Neuron (in vitro differentiated cells): ENCODE measurements at regions not wholly inside any gene's neighbourhood (a gene's known extent, or its start where the extent isn't known, plus 50 kb on each side); places are given as distances from the start of the nearest gene placed in this dataset.

ENCODE experiments used
- H2AFZ ChIP-seq: one replicate; pipeline ENCODE4 v1.6.1; 2013; ENCODE audit warnings: low read depth, mild to moderate bottlenecking, inconsistent platforms, low read length, moderate library complexity
- H3K27me3 ChIP-seq: one replicate; pipeline ENCODE4 v1.6.1; 2013; ENCODE audit warnings: low read length; ENCODE audit not compliant: insufficient read depth
- H3K36me3 ChIP-seq: one replicate; pipeline ENCODE4 v1.6.1; 2013; ENCODE audit warnings: low read length; ENCODE audit not compliant: insufficient read depth
- H3K4me1 ChIP-seq: one replicate; pipeline ENCODE4 v1.6.1; 2013; ENCODE audit warnings: low read length; ENCODE audit not compliant: insufficient read depth
- H3K4me3 ChIP-seq: 2 replicates; pipeline ENCODE4 v1.5.1; 2013; ENCODE audit warnings: mild to moderate bottlenecking, low read length, moderate library complexity
- H3K9me3 ChIP-seq: one replicate; pipeline ENCODE4 v1.6.1; 2013; ENCODE audit warnings: low read length

DNA sequence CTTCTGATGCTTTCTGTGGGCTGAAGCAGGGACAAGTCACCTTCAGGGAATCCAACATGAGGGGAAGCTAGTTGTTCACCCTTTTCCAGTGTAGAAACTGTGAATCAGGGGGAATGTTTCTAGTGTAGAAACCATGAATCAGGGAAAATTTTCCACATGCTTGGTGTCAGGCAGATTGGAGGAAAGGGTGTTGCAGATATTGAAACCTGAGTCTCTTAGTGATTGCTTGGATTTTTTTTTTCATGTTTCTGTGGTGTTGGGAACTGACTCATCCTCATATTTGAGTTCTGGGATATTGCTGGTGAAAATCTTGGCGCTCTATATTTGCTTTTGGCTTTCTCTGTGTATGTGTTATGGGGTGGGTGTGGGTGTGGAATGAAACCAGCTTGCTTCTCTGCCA lies 144.5 kb upstream of the FBXO33 start:
- H3K9me3 ChIP-seq = no peaks in the 10 kb centered on the region
- no peaks in the 10 kb centered on the region for H3K36me3 ChIP-seq
- no peaks in the 10 kb centered on the region for H3K27me3 ChIP-seq
- peaks cover 8% of the 10 kb centered on the region for H3K4me1 ChIP-seq
- no peak overlapping the region for H3K4me3 ChIP-seq
- no peak overlapping the region for H2AFZ ChIP-seq

DNA sequence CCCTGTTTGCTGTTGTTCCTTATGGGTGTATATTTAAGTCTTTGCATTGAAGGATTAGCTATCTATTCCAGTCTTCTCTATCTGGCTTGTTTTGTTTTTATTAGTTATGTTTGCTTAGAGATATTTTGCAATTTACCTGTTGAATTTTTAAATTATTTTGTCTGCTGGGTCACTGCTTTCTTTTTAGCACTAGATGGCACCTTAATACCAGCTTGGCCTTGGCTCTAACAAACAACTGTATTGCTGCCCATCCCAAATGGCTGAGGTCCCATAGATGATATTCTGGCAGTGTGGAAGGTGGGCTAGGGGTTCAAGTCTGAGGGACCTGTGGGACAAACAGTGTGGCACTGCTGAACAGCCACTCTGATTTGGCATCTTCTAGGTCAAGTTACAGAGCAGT lies 144.0 kb upstream of the FBXO33 start:
- no peaks in the 10 kb centered on the region for H3K27me3 ChIP-seq
- no peaks in the 10 kb centered on the region for H3K9me3 ChIP-seq
- H3K4me1 ChIP-seq = peaks cover 6% of the 10 kb centered on the region

DNA sequence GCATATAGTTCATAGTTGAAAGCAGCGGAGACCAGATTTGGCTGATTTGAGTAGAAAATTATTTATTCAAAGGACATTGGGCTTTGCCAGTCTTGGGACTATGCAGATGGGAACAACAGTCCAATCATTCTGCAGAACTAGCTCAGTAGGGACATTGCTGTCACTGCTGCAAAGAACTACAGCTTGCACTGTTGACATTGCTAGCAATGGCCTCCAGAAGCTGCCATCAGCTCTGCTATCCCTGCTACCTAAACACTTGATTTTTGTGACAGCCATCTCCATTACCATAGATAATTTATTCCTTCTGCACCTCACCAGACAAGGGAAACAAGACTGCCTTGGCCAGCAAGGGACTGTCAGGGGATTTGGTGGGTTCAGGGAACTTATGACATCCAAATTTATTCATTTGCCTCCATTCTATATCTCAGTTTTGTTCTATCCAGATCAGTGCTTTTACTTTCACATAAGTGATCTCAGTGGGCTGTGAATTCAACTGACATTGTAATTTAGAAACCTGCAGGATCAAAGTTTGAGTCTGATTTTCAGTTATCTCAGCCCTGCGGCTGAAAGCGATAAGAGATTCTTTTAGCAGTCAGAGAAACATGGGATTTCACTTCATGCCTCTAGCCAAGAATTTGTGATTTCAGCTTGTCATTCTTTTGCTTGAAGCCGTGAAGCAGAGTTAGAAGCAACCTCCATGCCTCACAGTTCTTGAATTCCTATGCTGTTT lies 136.7 kb upstream of the FBXO33 start:
- no peaks in the 10 kb centered on the region for H3K27me3 ChIP-seq
- H3K36me3 ChIP-seq = no peaks in the 10 kb centered on the region
- H2AFZ ChIP-seq = no peak overlapping the region
- H3K9me3 ChIP-seq = no peaks in the 10 kb centered on the region
- H3K4me3 ChIP-seq = no peak overlapping the region
- H3K4me1 ChIP-seq = no peaks in the 10 kb centered on the region

More for the DNA sequence above, 144.0 kb upstream of the FBXO33 start:
- no peak overlapping the region for H3K4me3 ChIP-seq
- no peak overlapping the region for H2AFZ ChIP-seq
- H3K36me3 ChIP-seq = no peaks in the 10 kb centered on the region

DNA sequence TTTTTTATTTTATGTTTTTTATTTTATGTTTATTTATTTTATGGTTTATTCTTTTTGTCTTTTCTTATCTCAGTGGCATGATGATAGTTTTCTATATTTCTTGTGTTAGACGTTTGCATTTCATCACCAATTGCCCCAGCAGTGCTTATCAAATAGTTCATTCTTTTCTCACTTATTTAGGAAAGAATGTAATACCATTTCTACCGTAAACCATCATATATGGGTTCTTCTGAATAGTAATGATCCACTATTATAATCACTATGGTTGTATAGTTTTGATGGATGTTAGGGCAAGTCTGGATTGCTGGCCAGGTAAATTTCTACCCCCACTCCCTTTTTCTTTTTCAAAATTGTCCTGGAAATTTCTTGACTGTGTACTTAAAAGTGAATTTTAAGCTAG lies 134.6 kb upstream of the FBXO33 start:
- H3K9me3 ChIP-seq = no peaks in the 10 kb centered on the region
- H3K4me3 ChIP-seq = no peak overlapping the region
- no peaks in the 10 kb centered on the region for H3K4me1 ChIP-seq

DNA sequence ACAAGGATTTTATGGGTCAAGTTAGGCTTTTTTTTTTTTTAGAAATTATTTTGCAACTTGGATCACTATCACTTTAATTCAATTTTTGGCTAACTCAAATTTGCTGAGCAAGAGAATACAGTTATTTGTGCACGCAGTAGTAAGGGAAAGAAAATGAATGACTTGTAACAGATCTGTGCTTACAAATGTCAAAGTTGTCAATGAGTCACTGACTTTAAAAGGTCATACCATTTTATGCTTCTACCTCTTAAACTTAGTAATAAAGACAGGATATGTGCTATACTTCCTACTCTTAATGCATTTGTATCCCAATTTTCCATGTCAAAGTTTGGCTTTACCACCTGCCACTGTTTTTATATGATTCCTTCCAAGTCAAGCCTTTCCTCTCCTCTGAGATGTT lies 131.1 kb upstream of the FBXO33 start:
- no peak overlapping the region for H3K4me3 ChIP-seq
- no peaks in the 10 kb centered on the region for H3K36me3 ChIP-seq
- H3K4me1 ChIP-seq = no peaks in the 10 kb centered on the region
- no peak overlapping the region for H2AFZ ChIP-seq
- no peaks in the 10 kb centered on the region for H3K27me3 ChIP-seq
- no peaks in the 10 kb centered on the region for H3K9me3 ChIP-seq

More for the DNA sequence above, 134.6 kb upstream of the FBXO33 start:
- H2AFZ ChIP-seq = no peak overlapping the region
- no peaks in the 10 kb centered on the region for H3K36me3 ChIP-seq
- no peaks in the 10 kb centered on the region for H3K27me3 ChIP-seq

DNA sequence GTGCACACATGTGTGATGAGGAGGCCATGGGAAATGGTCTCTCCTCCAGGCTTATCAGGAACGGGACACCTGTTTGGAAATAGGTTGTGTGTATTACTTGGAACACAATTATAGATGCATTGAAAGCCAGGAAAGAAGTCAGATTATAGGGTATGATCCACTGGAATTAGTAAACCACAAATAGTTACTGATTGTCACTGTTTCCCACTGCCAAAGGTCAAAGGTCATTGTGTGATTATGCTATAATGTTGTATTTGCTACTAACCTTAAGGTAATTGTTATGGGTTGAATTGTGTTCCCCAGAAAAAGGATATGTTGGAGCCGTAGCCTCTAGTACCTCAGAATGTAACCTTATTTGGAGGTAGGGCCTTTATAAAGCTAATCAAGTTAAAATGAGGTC lies 129.9 kb upstream of the FBXO33 start:
- Histone ChIP-seq H3K4me1 (no peaks in the 10 kb centered on the region), H3K27me3 (no peaks in the 10 kb centered on the region), H3K9me3 (peaks cover 2% of the 10 kb centered on the region), H3K36me3 (no peaks in the 10 kb centered on the region), H3K4me3 (no peak overlapping the region), H2AFZ (no peak overlapping the region)

DNA sequence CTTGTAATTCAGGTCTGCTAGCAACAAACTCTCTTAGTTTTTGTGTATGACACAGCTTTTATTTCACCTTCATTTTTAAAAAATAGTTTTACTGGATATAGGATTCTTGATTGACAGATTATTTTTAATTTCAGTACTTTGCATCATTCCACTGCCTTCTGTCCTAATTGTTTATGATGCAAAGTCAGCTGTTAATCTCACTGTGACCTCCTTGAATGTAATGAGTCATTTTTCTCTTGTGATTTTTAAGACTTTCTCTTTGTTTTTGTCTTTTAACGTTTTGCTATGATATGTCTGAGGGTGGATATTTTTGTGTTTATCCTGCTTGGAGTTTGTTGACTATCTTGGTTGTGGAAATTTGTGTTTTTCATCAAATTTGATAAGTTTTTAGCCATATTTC lies 126.3 kb upstream of the FBXO33 start:
- peaks cover 2% of the 10 kb centered on the region for H3K9me3 ChIP-seq
- H3K4me3 ChIP-seq = no peak overlapping the region
- no peak overlapping the region for H2AFZ ChIP-seq
- no peaks in the 10 kb centered on the region for H3K27me3 ChIP-seq
- no peaks in the 10 kb centered on the region for H3K36me3 ChIP-seq
- H3K4me1 ChIP-seq = no peaks in the 10 kb centered on the region

DNA sequence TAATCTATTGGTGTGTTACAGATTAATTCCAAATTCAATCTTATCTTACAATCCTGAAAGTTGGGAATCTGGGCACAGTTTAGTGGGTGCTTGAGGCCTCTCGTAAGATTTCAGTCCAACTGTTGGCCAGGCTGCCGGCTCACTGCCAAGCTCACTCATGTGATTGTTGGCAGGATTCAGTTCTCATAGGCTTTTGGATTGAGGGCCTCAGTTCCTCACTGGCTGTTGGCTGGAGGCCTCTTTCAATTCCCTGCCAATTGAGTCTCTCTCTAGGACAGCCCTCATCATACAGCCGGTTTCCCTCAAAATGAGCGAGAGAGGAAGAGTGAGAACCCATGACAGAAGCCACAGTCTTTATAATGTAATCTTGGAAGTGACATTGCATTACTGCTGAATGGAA lies 123.5 kb upstream of the FBXO33 start:
- no peak overlapping the region for H2AFZ ChIP-seq
- H3K9me3 ChIP-seq = peaks cover 2% of the 10 kb centered on the region
- H3K36me3 ChIP-seq = no peaks in the 10 kb centered on the region
- H3K4me1 ChIP-seq = no peaks in the 10 kb centered on the region
- H3K4me3 ChIP-seq = no peak overlapping the region
- H3K27me3 ChIP-seq = no peaks in the 10 kb centered on the region

DNA sequence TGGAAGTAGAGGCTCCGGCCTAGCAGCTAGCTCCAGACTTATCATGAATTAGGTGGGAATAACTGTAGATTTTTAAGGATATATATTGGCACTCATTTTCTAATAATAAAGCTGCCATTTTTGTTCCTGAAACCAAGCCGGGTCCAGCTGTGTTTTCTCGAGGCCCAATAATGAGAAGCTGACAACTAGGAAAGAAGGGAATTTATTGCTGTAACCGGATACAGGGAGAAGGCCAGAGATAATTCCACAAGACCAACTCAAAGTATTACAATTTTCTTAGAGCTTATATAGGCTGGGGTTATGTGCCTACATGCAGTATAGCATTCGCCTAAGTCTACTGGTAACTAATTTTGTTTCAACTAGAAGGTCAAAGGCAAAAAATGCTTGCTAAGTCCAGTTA lies 122.3 kb upstream of the FBXO33 start:
- Histone ChIP-seq H3K27me3 (no peaks in the 10 kb centered on the region), H3K4me3 (no peak overlapping the region), H3K4me1 (no peaks in the 10 kb centered on the region), H3K36me3 (no peaks in the 10 kb centered on the region), H2AFZ (no peak overlapping the region), H3K9me3 (peaks cover 2% of the 10 kb centered on the region)

DNA sequence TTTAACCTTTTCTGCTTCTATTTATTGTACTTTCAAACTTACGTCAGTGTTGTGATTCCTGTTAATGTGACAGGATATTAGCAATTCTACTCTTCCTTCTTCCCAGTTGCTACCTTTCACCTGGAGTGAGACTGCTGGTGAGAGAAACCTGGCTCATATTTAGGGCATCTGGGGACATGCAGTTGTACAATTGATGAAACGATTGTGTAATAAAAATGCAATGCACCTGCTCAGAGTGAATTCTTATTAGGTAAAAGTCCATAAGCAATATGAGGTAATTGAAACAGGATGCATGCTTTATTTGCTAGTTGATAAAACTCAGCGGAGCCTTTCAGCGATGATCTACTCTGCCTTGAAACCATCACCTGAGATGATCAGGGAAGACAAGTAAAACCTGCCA lies 116.1 kb upstream of the FBXO33 start:
- no peaks in the 10 kb centered on the region for H3K36me3 ChIP-seq
- no peak overlapping the region for H2AFZ ChIP-seq
- H3K4me1 ChIP-seq = no peaks in the 10 kb centered on the region
- no peak overlapping the region for H3K4me3 ChIP-seq
- no peaks in the 10 kb centered on the region for H3K27me3 ChIP-seq
- no peaks in the 10 kb centered on the region for H3K9me3 ChIP-seq

DNA sequence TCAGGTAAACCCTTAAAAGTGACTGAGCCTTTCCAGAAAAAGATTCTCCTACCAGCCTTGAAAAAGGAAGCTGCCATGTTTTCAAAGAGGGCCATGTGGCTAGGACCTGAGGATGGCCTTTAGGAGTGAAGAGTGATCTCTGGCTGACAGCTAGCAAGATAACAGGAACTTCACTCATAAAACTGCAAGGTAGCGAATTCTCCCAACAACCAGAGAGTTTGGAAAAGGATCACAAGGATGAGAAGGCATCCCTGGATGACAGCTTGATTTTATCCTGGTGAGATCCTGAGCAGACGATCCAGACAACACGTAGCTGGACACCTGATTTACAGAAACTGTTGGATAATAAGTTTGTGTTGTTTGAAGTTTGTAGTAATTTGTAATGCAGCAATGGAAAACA lies 115.6 kb upstream of the FBXO33 start:
- Histone ChIP-seq H3K27me3 (no peaks in the 10 kb centered on the region), H3K36me3 (no peaks in the 10 kb centered on the region), H3K9me3 (no peaks in the 10 kb centered on the region), H3K4me3 (no peak overlapping the region), H2AFZ (no peak overlapping the region), H3K4me1 (no peaks in the 10 kb centered on the region)

DNA sequence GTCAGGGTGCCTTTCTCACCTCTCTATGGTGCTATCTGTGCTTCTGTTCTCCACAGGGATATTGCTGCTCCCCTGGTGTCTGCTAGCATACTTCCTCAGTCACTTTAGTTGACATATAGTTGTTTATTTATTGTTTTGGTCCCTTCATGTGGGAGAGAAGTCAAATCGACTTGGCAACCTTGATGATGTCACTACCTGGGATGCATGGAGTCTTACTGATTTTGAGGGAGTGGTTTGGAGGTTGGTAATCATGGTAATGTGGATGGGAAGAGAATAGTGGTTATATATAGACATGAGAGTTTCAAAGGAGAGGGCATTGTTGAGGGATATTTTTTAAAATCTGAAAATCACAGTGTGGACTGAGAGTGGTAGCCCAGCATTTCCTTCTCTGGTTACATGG lies 73.6 kb upstream of the FBXO33 start:
- no peaks in the 10 kb centered on the region for H3K27me3 ChIP-seq
- H3K9me3 ChIP-seq = no peaks in the 10 kb centered on the region
- H3K36me3 ChIP-seq = no peaks in the 10 kb centered on the region
- H3K4me1 ChIP-seq = no peaks in the 10 kb centered on the region
- H3K4me3 ChIP-seq = no peak overlapping the region
- no peak overlapping the region for H2AFZ ChIP-seq

DNA sequence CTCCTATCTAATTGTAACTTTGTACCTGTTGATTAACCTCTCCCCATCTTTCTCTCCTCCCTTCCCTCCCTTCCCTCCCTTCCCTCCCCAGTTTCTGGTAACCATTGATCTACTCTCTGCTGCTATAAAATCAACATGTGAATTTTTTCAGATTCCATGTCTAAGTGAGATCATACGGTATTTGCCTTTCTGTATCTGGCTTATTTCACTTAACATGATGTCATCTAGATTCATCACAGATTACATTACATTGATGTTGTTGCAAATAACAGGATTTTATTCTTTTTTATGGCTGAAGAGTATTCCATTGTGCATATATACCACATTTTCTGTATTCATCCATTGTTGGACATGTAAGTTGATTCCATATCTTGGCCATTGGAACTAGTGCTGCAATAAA lies 68.0 kb upstream of the FBXO33 start:
- H3K27me3 ChIP-seq = no peaks in the 10 kb centered on the region
- no peaks in the 10 kb centered on the region for H3K4me1 ChIP-seq
- H3K4me3 ChIP-seq = no peak overlapping the region
- no peaks in the 10 kb centered on the region for H3K9me3 ChIP-seq
- no peak overlapping the region for H2AFZ ChIP-seq
- H3K36me3 ChIP-seq = no peaks in the 10 kb centered on the region

DNA sequence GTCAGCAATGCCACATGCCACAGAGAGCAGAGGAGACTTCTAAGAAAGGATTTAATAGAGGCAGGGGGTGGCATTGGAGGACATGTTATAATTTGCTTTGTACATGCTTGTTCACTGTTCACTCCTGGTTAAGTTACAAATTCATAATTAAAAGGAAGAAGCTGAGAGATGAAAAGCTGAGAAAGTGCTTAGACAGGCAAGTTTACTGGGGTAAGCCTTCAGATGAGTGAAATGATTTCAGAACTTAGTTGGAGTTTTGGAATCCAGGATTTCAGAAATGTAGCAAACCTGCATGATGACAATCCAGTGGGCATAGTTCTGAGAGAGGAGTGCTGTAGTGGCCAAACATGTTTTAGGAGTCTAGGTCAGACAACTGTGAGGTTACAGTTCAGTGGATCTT lies 67.3 kb upstream of the FBXO33 start:
- H2AFZ ChIP-seq = no peak overlapping the region
- H3K27me3 ChIP-seq = no peaks in the 10 kb centered on the region
- H3K4me3 ChIP-seq = no peak overlapping the region
- H3K36me3 ChIP-seq = no peaks in the 10 kb centered on the region
- no peaks in the 10 kb centered on the region for H3K4me1 ChIP-seq
- no peaks in the 10 kb centered on the region for H3K9me3 ChIP-seq
